ENCODE measurements at regions not wholly inside any gene's neighbourhood (a gene's known extent, or its start where the extent isn't known, plus 50 kb on each side); places are given as distances from the start of the nearest gene placed in this dataset.

- no peak for TF ChIP-seq POLR2A (IDR thresholded peaks at IDR 0.05)
- TF ChIP-seq, protein P1, sequence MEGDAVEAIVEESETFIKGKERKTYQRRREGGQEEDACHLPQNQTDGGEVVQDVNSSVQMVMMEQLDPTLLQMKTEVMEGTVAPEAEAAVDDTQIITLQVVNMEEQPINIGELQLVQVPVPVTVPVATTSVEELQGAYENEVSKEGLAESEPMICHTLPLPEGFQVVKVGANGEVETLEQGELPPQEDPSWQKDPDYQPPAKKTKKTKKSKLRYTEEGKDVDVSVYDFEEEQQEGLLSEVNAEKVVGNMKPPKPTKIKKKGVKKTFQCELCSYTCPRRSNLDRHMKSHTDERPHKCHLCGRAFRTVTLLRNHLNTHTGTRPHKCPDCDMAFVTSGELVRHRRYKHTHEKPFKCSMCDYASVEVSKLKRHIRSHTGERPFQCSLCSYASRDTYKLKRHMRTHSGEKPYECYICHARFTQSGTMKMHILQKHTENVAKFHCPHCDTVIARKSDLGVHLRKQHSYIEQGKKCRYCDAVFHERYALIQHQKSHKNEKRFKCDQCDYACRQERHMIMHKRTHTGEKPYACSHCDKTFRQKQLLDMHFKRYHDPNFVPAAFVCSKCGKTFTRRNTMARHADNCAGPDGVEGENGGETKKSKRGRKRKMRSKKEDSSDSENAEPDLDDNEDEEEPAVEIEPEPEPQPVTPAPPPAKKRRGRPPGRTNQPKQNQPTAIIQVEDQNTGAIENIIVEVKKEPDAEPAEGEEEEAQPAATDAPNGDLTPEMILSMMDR (IDR thresholded peaks at IDR 0.05) = no peak
Measured at GRCh38 chr6:21663966-21664313, 70.4 kb downstream of the SOX4 start.
